Mucosa of descending colon (tissue), 3 donors: ENCODE measurements at regions not wholly inside any gene's neighbourhood (a gene's known extent, or its start where the extent isn't known, plus 50 kb on each side); places are given as distances from the start of the nearest gene placed in this dataset.
A peak's percentile ranks its signal among the peaks of the same experiment; 100 is the strongest.
"Not testable (repeated sequence)": the region's sequence is repeated elsewhere in the genome, so short reads cannot be mapped to it uniquely, and the experiment has no call there.

Source experiments
- ATAC-seq: fragments of 200-7000 bp; cut with Tn5 transposase; one replicate; pipeline ENCODE4 v1.9.1; 2020; ENCODE audit warnings: mild to moderate bottlenecking, moderate library complexity
- DNase-seq, 3 donors: peaks; one replicate each; pipeline ENCODE4 v3.0.0-alpha.2; 2020
- H3K36me3 ChIP-seq: fragments of 200-600 bp; one replicate; pipeline ENCODE4 v1.8.0; 2021; ENCODE audit warnings: low read depth, mild to moderate bottlenecking
- H3K4me1 ChIP-seq: fragments of 200-600 bp; one replicate; pipeline ENCODE4 v1.8.0; 2021; ENCODE audit warnings: low read depth, mild to moderate bottlenecking
- H3K4me3 ChIP-seq: fragments of 200-600 bp; one replicate; pipeline ENCODE4 v1.8.0; 2021; ENCODE audit warnings: mild to moderate bottlenecking
- H3K9me3 ChIP-seq: fragments of 200-600 bp; one replicate; pipeline ENCODE4 v1.8.0; 2021; ENCODE audit warnings: mild to moderate bottlenecking
- intact Hi-C, 2 donors: fragments of 100-400 bp; cut with DNase I in 1 of 2; cut with micrococcal nuclease in 1 of 2; formaldehyde crosslinking; loops; one replicate each; pipeline versions ENCODE4 v1.11.0 to v1.11.1; 2022; cut with DNase I, micrococcal nuclease
- TF ChIP-seq, protein P1 (sequence below): fragments of 200-600 bp; IDR thresholded peaks from one replicate; pipeline ENCODE4 v1.8.0; 2022; ENCODE audit warnings: antibody characterized with exemption, mild to moderate bottlenecking
- donor health status: DM: no; HTN: no; CAD: no; lungs with moderate emphysema.
- donor health status: DM: no; HTN: no; CAD: no.
- donor health status: DM: no; HTN: yes; CAD: no.

DNA sequence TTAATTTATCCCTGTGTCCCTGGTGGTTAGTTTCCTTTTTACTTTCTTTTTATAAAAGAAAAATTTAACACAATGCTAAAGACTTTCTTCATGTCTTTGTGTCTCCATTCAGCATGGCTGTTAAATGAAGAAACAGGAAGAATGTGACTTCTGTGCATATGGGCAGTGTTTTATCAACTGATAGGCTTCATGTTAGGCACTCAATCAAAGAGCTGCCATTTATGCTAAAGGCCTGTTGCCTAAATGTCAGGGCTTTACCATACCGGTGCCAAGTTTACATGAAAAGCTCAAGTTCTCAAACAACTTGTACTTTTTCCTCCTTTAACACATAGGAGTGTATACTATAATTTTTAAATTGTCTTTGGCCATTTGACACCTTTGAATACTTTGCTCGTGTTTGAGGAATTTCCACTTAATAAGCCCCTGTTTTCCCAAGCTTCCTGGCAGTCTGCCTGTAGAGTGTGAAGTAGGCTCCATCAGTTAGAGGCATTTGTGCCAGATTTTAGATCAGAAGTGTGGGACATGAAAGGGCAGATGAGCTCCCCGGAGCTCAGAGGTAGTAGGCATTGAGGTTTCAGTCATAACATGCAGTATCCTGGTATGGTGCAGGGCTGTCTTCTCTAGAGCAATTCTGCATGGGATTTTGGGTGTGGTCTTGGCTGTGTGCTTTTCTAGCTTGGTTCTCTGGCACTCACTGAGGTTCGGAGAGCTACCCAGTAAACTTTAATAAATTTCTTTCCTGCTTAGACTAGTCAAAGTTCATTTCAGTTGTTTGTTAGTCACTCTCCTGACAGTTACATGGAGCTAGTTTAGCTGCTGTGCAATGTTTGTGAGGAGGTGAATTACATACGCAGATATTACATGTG lies 119.0 kb downstream of the LEPR start:
- intact Hi-C loops: no loop called here
- H3K9me3 ChIP-seq: no peaks in the 10 kb centered on the region
- H3K4me1 ChIP-seq: no peaks in the 10 kb centered on the region
- peak; percentile 31 for ATAC-seq
- no peaks in the 10 kb centered on the region for H3K36me3 ChIP-seq
- no peak for DNase-seq
- no peak overlapping the region for H3K4me3 ChIP-seq
- TF ChIP-seq, protein P1, sequence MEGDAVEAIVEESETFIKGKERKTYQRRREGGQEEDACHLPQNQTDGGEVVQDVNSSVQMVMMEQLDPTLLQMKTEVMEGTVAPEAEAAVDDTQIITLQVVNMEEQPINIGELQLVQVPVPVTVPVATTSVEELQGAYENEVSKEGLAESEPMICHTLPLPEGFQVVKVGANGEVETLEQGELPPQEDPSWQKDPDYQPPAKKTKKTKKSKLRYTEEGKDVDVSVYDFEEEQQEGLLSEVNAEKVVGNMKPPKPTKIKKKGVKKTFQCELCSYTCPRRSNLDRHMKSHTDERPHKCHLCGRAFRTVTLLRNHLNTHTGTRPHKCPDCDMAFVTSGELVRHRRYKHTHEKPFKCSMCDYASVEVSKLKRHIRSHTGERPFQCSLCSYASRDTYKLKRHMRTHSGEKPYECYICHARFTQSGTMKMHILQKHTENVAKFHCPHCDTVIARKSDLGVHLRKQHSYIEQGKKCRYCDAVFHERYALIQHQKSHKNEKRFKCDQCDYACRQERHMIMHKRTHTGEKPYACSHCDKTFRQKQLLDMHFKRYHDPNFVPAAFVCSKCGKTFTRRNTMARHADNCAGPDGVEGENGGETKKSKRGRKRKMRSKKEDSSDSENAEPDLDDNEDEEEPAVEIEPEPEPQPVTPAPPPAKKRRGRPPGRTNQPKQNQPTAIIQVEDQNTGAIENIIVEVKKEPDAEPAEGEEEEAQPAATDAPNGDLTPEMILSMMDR: no peak

DNA sequence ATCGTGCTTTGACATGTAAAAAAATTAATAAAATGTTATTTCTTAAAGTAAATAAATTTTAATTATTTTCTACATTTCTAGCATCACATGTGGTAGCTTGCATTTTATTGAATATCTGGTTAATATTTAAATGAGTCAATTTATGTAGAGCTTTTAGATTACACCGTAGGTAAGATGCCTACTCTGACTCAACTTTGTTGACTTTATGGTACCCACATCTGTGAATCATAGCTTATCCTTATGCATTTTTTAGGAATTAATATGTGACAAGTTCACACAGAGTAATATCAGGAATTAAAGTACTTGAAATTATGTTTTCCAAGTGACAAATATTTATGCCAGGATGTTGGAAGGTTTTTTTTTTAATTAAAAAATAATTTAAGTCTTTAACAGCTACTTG lies 120.7 kb downstream of the LEPR start:
- no peaks in the 10 kb centered on the region for H3K4me1 ChIP-seq
- H3K9me3 ChIP-seq: no peaks in the 10 kb centered on the region
- H3K4me3 ChIP-seq: no peak overlapping the region
- DNase-seq (no peak), ATAC-seq (no peak)
- TF ChIP-seq, protein P1: no peak
- intact Hi-C loops: no loop called here
- H3K36me3 ChIP-seq: no peaks in the 10 kb centered on the region

DNA sequence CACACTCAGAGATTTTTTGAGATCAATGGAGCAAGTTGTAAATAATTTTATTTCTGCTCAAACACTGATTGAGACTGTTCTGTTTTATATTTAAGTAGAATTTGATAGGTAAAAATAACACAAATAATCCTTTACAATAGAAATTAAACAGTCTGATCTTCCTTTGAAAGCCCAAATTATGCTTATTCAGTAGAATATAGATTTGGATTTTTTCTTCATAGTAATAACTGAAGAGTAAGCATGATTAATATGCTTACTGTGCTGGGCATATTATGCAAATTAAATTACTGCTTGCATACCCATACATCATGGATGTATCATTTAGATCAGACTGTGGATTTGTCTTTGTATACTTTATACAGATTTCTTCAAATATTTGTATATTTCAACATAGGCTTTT lies 121.4 kb downstream of the LEPR start:
- DNase-seq: no peak
- no peaks in the 10 kb centered on the region for H3K36me3 ChIP-seq
- H3K4me1 ChIP-seq: no peaks in the 10 kb centered on the region
- intact Hi-C loops: no loop called here
- no peaks in the 10 kb centered on the region for H3K9me3 ChIP-seq
- H3K4me3 ChIP-seq: no peak overlapping the region
- no peak for ATAC-seq
- TF ChIP-seq, protein P1: no peak

DNA sequence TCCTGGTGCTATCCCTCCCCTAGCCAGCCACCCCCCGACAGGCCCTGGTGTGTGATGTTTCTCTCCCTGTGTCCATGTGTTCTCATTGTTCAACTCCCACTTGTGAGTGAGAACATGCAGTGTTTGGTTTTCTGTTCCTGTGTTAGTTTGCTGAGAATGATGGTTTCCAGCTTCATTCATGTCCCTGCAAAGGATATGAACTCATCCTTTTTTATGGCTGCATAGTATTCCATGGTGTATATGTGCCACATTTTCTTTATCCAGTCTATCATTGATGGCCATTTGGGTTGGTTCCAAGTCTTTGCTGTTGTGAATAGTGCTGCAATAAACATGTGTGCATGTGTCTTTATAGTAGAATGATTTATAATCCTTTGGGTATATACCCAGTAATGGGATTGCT lies 122.1 kb downstream of the LEPR start:
- ATAC-seq, H3K9me3 ChIP-seq, H3K36me3 ChIP-seq, H3K4me1 ChIP-seq, intact Hi-C loops, H3K4me3 ChIP-seq, DNase-seq: not testable (repeated sequence)

DNA sequence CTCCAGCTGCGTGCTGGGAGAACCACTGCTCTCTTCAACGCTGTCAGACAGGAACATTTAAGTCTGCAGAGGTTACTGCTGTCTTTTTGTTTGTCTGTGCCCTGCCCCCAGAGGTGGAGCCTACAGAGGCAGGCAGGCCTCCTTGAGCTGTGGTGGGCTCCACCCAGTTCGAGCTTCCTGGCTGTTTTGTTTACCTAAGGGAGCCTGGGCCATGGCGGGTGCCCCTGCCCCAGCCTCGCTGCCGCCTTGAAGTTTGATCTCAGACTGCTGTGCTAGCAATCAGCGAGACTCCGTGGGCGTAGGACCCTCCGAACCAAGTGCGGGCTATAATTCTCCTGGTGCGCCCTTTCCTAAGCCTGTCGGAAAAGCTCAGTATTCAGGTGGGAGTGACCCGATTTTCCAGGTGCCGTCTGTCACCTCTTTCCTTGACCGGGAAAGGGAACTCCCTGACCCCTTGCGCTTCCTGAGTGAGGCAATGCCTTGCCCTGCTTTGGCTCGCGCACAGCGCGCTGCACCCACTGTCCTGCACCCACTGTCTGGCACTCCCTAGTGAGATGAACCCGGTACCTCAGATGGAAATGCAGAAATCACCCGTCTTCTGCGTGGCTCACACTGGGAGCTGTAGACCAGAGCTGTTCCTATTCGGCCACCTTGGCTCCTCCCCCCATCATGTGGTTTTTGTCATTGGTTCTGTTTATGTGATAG lies 130.0 kb downstream of the LEPR start:
- H3K4me1 ChIP-seq, H3K36me3 ChIP-seq, H3K9me3 ChIP-seq, H3K4me3 ChIP-seq, intact Hi-C loops, ATAC-seq: not testable (repeated sequence)
- peak in 2 of 3 donors; percentile 7 to 40 for DNase-seq

DNA sequence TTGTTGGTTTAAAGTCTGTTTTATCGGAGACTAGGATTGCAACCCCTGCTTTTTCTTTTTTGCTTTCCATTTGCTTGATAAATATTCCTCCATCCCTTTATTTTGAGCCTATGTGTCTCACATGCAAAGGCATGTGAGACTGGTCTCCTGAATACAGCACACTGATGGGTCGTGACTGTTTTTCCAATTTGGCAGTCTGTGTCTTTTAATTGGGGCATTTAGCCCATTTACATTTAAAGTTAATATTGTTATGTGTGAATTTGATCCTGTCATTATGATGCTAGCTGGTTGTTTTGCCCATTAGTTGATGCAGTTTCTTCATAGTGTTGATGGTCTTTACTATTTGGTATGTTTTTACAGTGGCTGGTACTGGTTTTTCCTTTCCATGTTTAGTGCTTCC lies 132.0 kb downstream of the LEPR start:
- H3K4me1 ChIP-seq, H3K4me3 ChIP-seq, H3K9me3 ChIP-seq, intact Hi-C loops, H3K36me3 ChIP-seq, ATAC-seq, DNase-seq: not testable (repeated sequence)

DNA sequence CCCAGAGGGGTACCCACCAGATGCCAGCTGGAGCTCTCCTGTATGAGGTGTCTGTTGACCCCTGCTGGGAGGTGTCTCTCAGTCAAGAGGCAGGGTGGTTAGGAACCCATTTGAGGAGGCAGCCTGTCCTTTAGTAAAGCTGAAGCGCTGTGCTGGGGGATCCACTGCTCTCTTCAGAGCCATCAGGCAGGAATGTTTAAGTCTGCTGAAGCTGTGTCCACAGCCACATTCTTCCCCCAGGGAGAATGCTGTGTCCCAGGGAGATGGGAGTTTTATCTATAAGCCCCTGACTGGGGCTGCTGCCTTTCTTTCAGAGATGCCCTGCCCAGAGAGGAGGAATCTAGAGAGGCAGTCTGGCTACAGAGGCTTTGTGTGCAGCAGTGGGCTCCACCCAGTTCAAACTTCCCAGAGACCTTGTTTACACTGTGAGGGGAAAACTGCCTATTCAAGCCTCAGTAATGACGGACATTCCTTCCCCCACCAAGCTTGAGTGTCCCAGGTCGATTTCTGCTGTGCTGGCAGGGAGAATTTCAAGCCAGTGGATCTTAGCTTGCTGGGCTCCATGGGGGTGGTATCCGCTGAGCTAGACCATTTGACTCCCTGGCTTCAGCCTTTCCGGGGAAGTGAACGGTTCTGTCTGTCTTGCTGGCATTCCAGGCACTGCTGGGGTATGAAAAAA lies 133.8 kb downstream of the LEPR start:
- DNase-seq, ATAC-seq, H3K4me3 ChIP-seq, H3K36me3 ChIP-seq, H3K4me1 ChIP-seq, intact Hi-C loops, H3K9me3 ChIP-seq: not testable (repeated sequence)
